ENCODE measurements at regions not wholly inside any gene's neighbourhood (a gene's known extent, or its start where the extent isn't known, plus 50 kb on each side); places are given as distances from the start of the nearest gene placed in this dataset.
"Not testable (repeated sequence)": the region's sequence is repeated elsewhere in the genome, so short reads cannot be mapped to it uniquely, and the experiment has no call there.

- no peak for DNase-seq
- in situ Hi-C loops (cut with HindIII; ENCODE audit: low pct_ligation_motif_present, low pct_unique_long_range_greater_than_20kb, low sequenced_read_pairs): no loop called here
Observed at GRCh38 chr20:48131581-48131980, 346.3 kb upstream of the SULF2 start.

- no peak for DNase-seq
- in situ Hi-C loops (cut with HindIII; ENCODE audit: low pct_ligation_motif_present, low pct_unique_long_range_greater_than_20kb, low sequenced_read_pairs): no loop called here
Observed at GRCh38 chr20:48129345-48129942, 344.2 kb upstream of the SULF2 start.

GRCh38 chr20:48128436-48128835 is 343.2 kb upstream of the SULF2 start:
- no peak for DNase-seq

GRCh38 chr20:48127964-48128363 is 342.7 kb upstream of the SULF2 start:
- in situ Hi-C loops (cut with HindIII; ENCODE audit: low pct_ligation_motif_present, low pct_unique_long_range_greater_than_20kb, low sequenced_read_pairs); DNase-seq: not testable (repeated sequence)

More at GRCh38 chr20:48128436-48128835, 343.2 kb upstream of the SULF2 start:
- in situ Hi-C loops (cut with HindIII; ENCODE audit: low pct_ligation_motif_present, low pct_unique_long_range_greater_than_20kb, low sequenced_read_pairs): no loop called here

GRCh38 chr20:48127133-48127532 is 341.9 kb upstream of the SULF2 start:
- DNase-seq; in situ Hi-C loops (cut with HindIII; ENCODE audit: low pct_ligation_motif_present, low pct_unique_long_range_greater_than_20kb, low sequenced_read_pairs): not testable (repeated sequence)

- in situ Hi-C loops (cut with HindIII; ENCODE audit: low pct_ligation_motif_present, low pct_unique_long_range_greater_than_20kb, low sequenced_read_pairs): no loop called here
- DNase-seq: no peak
Observed at GRCh38 chr20:48126227-48126740, 341.0 kb upstream of the SULF2 start.

- in situ Hi-C loops (cut with HindIII; ENCODE audit: low pct_ligation_motif_present, low pct_unique_long_range_greater_than_20kb, low sequenced_read_pairs): no loop called here
- DNase-seq: no peak
Observed at GRCh38 chr20:48124960-48125359, 339.7 kb upstream of the SULF2 start.

GRCh38 chr20:48124181-48124782 is 339.0 kb upstream of the SULF2 start:
- in situ Hi-C loops (cut with HindIII; ENCODE audit: low pct_ligation_motif_present, low pct_unique_long_range_greater_than_20kb, low sequenced_read_pairs): no loop called here
- no peak for DNase-seq

- DNase-seq: no peak
- in situ Hi-C loops (cut with HindIII; ENCODE audit: low pct_ligation_motif_present, low pct_unique_long_range_greater_than_20kb, low sequenced_read_pairs): no loop called here
Observed at GRCh38 chr20:48120120-48120519, 334.8 kb upstream of the SULF2 start.

GRCh38 chr20:48119389-48119788 is 334.1 kb upstream of the SULF2 start:
- in situ Hi-C loops (cut with HindIII; ENCODE audit: low pct_ligation_motif_present, low pct_unique_long_range_greater_than_20kb, low sequenced_read_pairs); DNase-seq: not testable (repeated sequence)

- DNase-seq: no peak
- in situ Hi-C loops (cut with HindIII; ENCODE audit: low pct_ligation_motif_present, low pct_unique_long_range_greater_than_20kb, low sequenced_read_pairs): no loop called here
Observed at GRCh38 chr20:48115502-48115901, 330.2 kb upstream of the SULF2 start.

GRCh38 chr20:48107560-48107959 is 322.3 kb upstream of the SULF2 start:
- in situ Hi-C loops (cut with HindIII; ENCODE audit: low pct_ligation_motif_present, low pct_unique_long_range_greater_than_20kb, low sequenced_read_pairs): no loop called here
- no peak for DNase-seq

GRCh38 chr20:48106428-48106827 is 321.1 kb upstream of the SULF2 start:
- in situ Hi-C loops (cut with HindIII; ENCODE audit: low pct_ligation_motif_present, low pct_unique_long_range_greater_than_20kb, low sequenced_read_pairs): no loop called here
- DNase-seq: no peak

GRCh38 chr20:48105526-48105925 is 320.2 kb upstream of the SULF2 start:
- in situ Hi-C loops (cut with HindIII; ENCODE audit: low pct_ligation_motif_present, low pct_unique_long_range_greater_than_20kb, low sequenced_read_pairs): no loop called here
- no peak for DNase-seq

- in situ Hi-C loops (cut with HindIII; ENCODE audit: low pct_ligation_motif_present, low pct_unique_long_range_greater_than_20kb, low sequenced_read_pairs): no loop called here
- no peak for DNase-seq
Observed at GRCh38 chr20:48102931-48103660, 317.8 kb upstream of the SULF2 start.

- in situ Hi-C loops (cut with HindIII; ENCODE audit: low pct_ligation_motif_present, low pct_unique_long_range_greater_than_20kb, low sequenced_read_pairs): no loop called here
Observed at GRCh38 chr20:48102076-48102787, 317.0 kb upstream of the SULF2 start.

GRCh38 chr20:48100483-48100882 is 315.2 kb upstream of the SULF2 start:
- in situ Hi-C loops (cut with HindIII; ENCODE audit: low pct_ligation_motif_present, low pct_unique_long_range_greater_than_20kb, low sequenced_read_pairs): no loop called here
- DNase-seq: no peak

More at GRCh38 chr20:48102076-48102787, 317.0 kb upstream of the SULF2 start:
- DNase-seq: no peak

- in situ Hi-C loops (cut with HindIII; ENCODE audit: low pct_ligation_motif_present, low pct_unique_long_range_greater_than_20kb, low sequenced_read_pairs): no loop called here
- DNase-seq: no peak
Observed at GRCh38 chr20:48098866-48099265, 313.6 kb upstream of the SULF2 start.

- DNase-seq: no peak
- in situ Hi-C loops (cut with HindIII; ENCODE audit: low pct_ligation_motif_present, low pct_unique_long_range_greater_than_20kb, low sequenced_read_pairs): no loop called here
Observed at GRCh38 chr20:48098099-48098498, 312.8 kb upstream of the SULF2 start.
